BLaER1 (cell line): ENCODE measurements at regions not wholly inside any gene's neighbourhood (a gene's known extent, or its start where the extent isn't known, plus 50 kb on each side); places are given as distances from the start of the nearest gene placed in this dataset.

Source experiments
- H3K27ac ChIP-seq: shearing (Covaris generic); formaldehyde crosslinking; 2 replicates; pipeline ENCODE4 v1.8.1; 2022
- H3K27me3 ChIP-seq: shearing (Covaris generic); formaldehyde crosslinking; 2 replicates; pipeline ENCODE4 v1.8.1; 2022
- H3K36me3 ChIP-seq: shearing (Covaris generic); formaldehyde crosslinking; 2 replicates; pipeline ENCODE4 v1.8.1; 2022
- H3K4me1 ChIP-seq: shearing (Covaris generic); formaldehyde crosslinking; 2 replicates; pipeline ENCODE4 v1.8.1; 2022
- H3K4me2 ChIP-seq: shearing (Covaris generic); formaldehyde crosslinking; 2 replicates; pipeline ENCODE4 v1.8.1; 2022
- H3K4me3 ChIP-seq: shearing (Covaris generic); formaldehyde crosslinking; 2 replicates; pipeline ENCODE4 v1.8.1; 2022
- H3K9ac ChIP-seq: shearing (Covaris generic); formaldehyde crosslinking; 2 replicates; pipeline ENCODE4 v1.8.1; 2022
- H3K9me3 ChIP-seq: shearing (Covaris generic); formaldehyde crosslinking; 2 replicates; pipeline ENCODE4 v1.8.1; 2022
- H4K20me1 ChIP-seq: shearing (Covaris generic); formaldehyde crosslinking; 2 replicates; pipeline ENCODE4 v1.8.1; 2022
- Cebpa-rat ChIP-seq: shearing (Covaris generic); IDR thresholded peaks from 2 replicates; pipeline ENCODE4 v1.8.1; 2022

DNA sequence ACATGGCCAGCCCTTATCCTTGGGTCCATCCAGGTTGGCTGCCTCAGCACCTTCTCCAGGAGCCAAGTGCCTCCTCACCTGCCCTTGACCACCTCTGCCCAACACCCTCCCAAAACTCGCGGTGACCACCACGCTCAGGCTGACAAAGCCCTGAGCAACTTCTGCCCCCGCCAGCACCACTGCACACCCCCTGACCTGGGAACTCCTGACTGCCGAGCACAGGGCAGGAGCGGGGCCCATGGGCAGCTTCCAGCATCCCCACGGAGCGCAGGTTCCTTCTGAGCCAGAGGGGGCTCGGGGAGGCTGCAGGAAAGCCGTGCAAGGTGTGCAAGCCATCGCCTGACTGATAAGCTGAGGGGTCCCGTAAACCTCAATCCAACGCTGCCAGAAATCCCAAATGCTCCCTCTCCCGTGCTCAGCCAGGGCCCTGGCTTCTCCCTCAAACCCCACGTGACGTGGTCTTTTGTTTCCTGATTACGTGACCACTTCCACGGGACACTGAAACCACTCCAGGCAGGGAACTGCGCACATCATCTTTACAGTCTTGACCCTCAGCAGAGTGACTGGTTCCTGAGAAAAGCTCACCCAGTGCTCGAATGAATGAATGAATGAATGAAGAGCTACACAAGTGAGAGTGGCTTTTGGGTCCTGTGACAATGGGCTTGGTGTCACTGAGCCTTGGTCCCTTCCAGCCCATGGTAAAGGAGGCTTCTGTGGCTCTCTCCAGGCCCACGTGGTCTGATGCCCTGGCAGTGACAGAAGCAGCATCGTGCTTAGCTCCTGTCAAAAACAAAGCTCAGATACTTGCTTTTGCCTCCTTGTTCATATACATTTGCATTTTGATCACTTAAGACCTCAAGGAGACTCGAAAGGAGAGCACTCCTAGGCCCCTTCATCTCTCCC, 249.8 kb upstream of the PPP2R2D start:
- peak overlapping the region; percentile 71 for H3K4me2 ChIP-seq

DNA sequence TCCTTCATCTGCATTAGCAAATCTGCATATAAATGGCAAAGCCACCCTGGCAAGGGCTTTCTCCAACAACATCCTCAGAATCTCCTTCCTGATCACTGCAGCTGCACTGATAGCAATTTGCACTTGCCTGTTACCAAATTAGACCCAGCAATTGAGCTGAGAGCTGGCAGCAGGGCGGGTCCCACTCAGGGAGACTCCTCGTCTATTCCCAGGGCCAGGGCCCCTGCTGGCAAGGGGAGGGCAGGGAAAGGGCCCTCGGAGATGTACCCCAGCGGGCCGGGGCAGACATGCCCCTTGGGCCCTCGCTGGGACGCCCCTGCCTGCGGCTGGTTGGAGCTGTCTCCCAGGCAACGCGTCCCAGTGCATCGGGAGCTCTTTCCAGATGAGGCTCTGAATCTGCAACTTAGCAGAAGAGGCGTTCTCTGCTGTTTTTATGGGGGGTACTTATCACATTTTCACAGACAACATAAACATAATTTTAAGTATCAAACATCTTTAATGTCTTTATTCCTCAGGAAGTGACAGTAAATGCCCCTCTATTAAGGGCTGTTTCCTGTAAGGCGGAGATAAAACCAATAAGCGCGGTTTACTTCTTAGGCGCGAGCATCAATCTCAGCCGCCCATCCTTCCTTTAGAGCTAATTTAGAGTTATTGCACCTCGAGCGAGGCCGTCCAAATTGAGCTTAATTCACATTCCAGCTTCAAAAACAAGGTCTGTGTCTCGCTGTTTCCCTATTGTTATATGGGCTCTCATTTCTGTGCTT, 249.0 kb upstream of the PPP2R2D start:
- no peak overlapping the region for H3K27ac ChIP-seq
- H3K4me2 ChIP-seq = peak overlapping the region; percentile 71
- no peaks in the 10 kb centered on the region for H3K36me3 ChIP-seq
- H3K4me1 ChIP-seq = peaks cover 29% of the 10 kb centered on the region
- peaks cover 6% of the 10 kb centered on the region; the same call in 1 of the 2 replicates for H3K27me3 ChIP-seq
- no peaks in the 10 kb centered on the region for H4K20me1 ChIP-seq
- no peak for TF ChIP-seq Cebpa-rat
- no peak overlapping the region for H3K4me3 ChIP-seq
- no peak overlapping the region for H3K9ac ChIP-seq
- H3K9me3 ChIP-seq = no peaks in the 10 kb centered on the region

More for the DNA sequence above, 249.8 kb upstream of the PPP2R2D start:
- TF ChIP-seq Cebpa-rat = no peak
- H3K4me1 ChIP-seq = peaks cover 29% of the 10 kb centered on the region
- H3K4me3 ChIP-seq = no peak overlapping the region
- no peaks in the 10 kb centered on the region for H3K9me3 ChIP-seq
- H3K27ac ChIP-seq = no peak overlapping the region
- no peaks in the 10 kb centered on the region for H4K20me1 ChIP-seq
- no peak overlapping the region for H3K9ac ChIP-seq
- H3K27me3 ChIP-seq = peaks cover 6% of the 10 kb centered on the region; the same call in 1 of the 2 replicates
- no peaks in the 10 kb centered on the region for H3K36me3 ChIP-seq

DNA sequence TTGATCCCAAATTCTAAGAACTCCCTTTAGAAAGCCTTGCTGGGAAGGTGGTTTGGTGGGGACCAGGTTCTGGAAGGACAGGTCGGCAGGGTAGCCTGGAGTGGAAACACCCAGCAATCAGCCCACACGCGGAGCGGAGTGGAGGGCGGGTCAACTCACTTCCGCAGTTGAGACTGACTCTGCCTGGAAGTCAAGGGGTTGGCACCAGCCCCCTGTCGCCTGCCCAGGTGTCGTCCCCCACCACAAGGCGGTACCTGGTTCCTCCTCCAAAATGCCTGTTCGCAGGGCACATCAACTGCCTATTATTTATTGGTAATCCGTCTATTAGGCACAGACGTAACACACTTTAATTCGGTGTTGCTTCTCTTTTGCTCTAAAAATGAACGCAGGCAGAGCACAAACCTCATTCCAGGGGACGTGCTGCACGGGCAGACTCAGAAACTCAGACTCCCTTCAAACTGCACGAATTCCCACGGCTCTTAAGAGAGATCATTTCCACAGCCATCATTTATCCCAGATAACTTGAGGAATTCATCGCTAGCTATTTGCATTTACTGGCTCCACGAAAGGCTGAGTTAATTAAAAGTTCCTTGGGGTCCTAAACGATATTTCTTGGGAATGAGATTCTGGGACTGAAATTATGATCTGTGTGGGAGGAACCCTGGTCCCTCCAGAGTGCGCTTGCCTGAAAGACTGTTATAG, 248.2 kb upstream of the PPP2R2D start:
- H3K4me3 ChIP-seq = no peak overlapping the region
- H3K27ac ChIP-seq = no peak overlapping the region
- no peaks in the 10 kb centered on the region for H4K20me1 ChIP-seq
- H3K36me3 ChIP-seq = no peaks in the 10 kb centered on the region
- H3K9ac ChIP-seq = no peak overlapping the region
- peaks cover 29% of the 10 kb centered on the region for H3K4me1 ChIP-seq
- H3K9me3 ChIP-seq = no peaks in the 10 kb centered on the region
- TF ChIP-seq Cebpa-rat = no peak
- H3K27me3 ChIP-seq = peaks cover 6% of the 10 kb centered on the region; the same call in 1 of the 2 replicates
- H3K4me2 ChIP-seq = peak overlapping the region; percentile 71

DNA sequence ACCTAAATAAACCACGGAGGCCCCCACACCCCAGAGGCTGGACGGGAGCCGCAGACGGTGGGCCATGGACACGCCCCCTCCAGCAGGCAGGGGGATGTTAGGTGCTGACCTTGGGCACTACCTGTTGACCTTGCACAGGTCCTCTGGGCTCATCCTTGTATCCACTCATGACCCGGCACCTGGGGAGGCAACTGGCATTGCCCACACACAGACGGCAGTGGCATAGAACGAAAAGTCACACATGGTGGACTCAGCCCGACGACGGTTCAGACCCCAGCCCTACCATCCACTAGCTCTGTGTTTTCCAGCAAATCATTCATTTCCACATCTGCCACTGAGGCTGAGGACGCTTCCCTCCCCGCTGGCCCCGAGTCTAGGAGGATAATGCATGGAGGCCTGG, 247.7 kb upstream of the PPP2R2D start:
- no peaks in the 10 kb centered on the region for H3K9me3 ChIP-seq
- H3K36me3 ChIP-seq = no peaks in the 10 kb centered on the region
- H3K27me3 ChIP-seq = peaks cover 6% of the 10 kb centered on the region; the same call in 1 of the 2 replicates
- no peak for TF ChIP-seq Cebpa-rat
- peaks cover 29% of the 10 kb centered on the region for H3K4me1 ChIP-seq
- peak overlapping the region; percentile 71; the same call in 1 of the 2 replicates for H3K4me2 ChIP-seq
- no peak overlapping the region for H3K27ac ChIP-seq
- H3K9ac ChIP-seq = no peak overlapping the region
- H4K20me1 ChIP-seq = no peaks in the 10 kb centered on the region
- no peak overlapping the region for H3K4me3 ChIP-seq

DNA sequence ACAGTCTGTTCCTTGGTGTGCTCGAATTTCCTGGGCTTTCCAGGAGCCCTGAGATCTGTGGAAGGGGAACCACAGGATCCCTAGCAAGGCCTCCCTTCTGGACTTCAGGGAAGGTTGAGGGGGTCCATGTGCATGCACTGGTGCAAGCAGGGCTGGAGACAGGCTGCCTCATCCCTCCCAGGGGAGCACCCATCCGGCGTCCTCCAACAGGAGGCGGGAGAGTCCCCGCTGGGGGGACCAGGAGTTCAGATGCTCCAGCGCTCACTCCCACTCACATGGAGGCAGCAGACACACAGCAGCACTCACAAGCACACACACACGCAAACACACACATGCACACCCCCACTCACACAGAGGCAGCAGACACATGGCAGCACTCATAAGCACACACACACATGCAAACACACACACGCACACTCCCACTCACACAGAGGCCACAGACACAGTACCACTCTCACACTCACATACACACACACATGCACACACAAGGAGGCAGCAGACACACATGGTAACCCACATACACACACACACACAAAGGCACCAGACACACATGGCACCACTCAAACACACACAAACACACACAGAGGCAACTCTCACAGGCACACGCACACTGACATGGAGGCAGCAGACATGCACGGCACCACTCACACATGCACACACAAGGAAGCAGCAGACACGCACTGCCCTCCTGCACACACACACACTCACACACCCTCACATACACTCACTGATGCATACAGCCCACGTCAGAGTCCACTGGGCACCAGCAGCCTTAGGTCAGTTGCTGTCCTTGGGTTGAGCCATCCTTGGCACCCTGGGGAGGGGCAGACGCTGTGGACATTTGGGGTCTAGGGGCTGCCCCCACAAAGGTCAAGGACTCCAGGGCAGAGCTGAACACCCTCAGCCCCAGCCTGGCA, 247.0 kb upstream of the PPP2R2D start:
- Histone ChIP-seq H3K27ac (no peak overlapping the region), H3K4me2 (no peak overlapping the region), H3K9ac (no peak overlapping the region)

DNA sequence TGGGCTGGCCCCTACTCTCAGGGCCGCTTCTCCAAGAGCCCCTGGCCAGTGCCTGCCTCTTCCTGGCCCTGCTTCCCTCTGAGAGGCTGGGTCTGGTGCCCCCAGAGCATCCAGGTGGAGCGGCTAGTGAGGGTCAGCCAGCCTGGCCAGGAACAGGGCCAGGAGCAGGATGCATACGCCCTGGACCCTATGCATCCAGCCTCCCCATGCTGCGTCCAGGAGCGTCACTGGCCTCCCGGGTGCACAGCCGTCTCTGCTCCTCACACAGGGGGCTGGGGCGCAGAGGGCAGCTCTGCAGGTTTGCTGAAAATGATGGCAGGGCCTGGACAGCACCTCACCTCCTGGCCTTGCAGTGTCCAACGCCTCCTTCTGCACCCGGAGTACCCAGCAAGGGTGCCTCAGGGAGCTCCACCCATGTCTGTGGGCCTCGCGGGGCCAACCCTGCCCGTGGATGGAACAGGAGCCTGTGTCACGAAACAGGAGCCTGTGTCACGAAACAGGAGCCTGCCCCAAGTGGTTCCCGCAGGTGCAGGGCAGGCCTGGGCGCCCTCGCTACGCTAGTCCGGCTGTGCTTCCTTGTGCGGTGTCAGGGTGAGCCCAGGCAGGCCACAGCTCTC, 246.2 kb upstream of the PPP2R2D start:
- Histone ChIP-seq H3K4me1 (peaks cover 29% of the 10 kb centered on the region), H3K4me3 (no peak overlapping the region), H4K20me1 (no peaks in the 10 kb centered on the region), H3K27ac (no peak overlapping the region), H3K9me3 (no peaks in the 10 kb centered on the region), H3K4me2 (no peak overlapping the region), H3K36me3 (no peaks in the 10 kb centered on the region), H3K27me3 (peaks cover 6% of the 10 kb centered on the region; the same call in 1 of the 2 replicates), H3K9ac (no peak overlapping the region)
- no peak for TF ChIP-seq Cebpa-rat

More for the DNA sequence above, 247.0 kb upstream of the PPP2R2D start:
- H3K9me3 ChIP-seq = no peaks in the 10 kb centered on the region
- no peak for TF ChIP-seq Cebpa-rat
- H3K27me3 ChIP-seq = peaks cover 6% of the 10 kb centered on the region; the same call in 1 of the 2 replicates
- peaks cover 29% of the 10 kb centered on the region for H3K4me1 ChIP-seq
- H3K4me3 ChIP-seq = no peak overlapping the region
- H4K20me1 ChIP-seq = no peaks in the 10 kb centered on the region
- H3K36me3 ChIP-seq = no peaks in the 10 kb centered on the region

DNA sequence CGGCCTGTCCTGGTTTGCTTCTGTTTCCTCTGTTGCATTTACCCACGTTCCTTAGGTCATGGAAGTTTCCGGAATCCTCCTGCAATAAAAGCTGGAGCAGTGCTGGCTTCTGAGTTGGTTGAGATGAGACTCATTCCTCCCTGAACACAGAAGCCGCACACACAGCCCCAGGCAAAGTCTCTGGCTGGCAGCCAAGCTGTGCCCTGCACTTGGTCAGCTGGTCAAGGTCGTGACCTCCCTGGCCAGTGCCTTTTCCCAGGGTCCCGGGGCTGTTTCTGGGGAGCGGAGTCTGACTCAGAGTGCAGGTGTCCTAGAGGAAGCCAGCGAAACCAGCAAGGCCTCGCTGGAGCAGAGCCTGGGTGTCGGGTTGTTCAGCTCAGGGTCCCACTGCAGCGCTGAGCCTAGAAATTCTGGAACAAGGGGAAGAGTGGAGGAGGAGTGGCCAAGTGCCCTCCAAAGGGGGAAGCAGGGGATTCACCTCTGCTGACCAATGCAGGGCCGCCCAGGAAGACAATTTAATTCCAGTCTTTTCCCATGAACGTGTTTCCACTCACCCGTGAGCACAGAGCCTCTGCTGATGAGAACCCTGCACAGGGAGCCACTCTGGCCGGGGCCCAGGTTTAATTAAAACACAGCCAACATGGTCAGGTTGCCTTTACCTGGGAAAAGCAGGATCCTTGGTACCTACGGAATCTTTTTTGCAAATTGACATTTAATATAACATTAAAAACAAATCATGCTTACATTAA, 245.5 kb upstream of the PPP2R2D start:
- H4K20me1 ChIP-seq = no peaks in the 10 kb centered on the region
- no peaks in the 10 kb centered on the region for H3K36me3 ChIP-seq
- H3K4me3 ChIP-seq = no peak overlapping the region
- H3K9ac ChIP-seq = no peak overlapping the region
- peaks cover 29% of the 10 kb centered on the region for H3K4me1 ChIP-seq
- peaks cover 6% of the 10 kb centered on the region; the same call in 1 of the 2 replicates for H3K27me3 ChIP-seq
- no peak overlapping the region for H3K27ac ChIP-seq
- no peak for TF ChIP-seq Cebpa-rat
- H3K9me3 ChIP-seq = 0 out of 2 replicates have a peak, but pooled peaks cover under 1% of the 10 kb centered on the region
- no peak overlapping the region for H3K4me2 ChIP-seq

DNA sequence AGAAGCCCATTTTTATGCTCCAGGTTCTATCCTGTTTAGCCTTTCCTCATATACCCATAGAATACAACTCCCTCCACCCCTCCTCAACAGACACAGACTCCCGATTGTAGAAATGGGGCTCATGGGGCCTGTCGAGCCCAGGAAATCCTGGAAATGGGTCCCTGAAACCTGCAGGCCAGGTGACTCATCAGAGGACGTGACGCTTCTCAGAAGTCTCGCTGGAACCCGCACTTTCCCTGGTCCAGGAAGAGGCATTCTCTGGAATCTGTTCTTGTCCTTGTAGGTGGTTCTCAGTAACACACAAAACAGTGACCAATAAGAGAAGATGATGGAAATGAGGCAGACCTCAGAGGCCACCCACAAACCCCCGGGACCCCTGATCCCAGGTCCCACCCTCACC, 244.8 kb upstream of the PPP2R2D start:
- H4K20me1 ChIP-seq = no peaks in the 10 kb centered on the region
- no peak overlapping the region for H3K9ac ChIP-seq
- H3K4me1 ChIP-seq = peaks cover 28% of the 10 kb centered on the region
- H3K9me3 ChIP-seq = 0 out of 2 replicates have a peak, but pooled peaks cover 7% of the 10 kb centered on the region
- H3K36me3 ChIP-seq = no peaks in the 10 kb centered on the region
- H3K27ac ChIP-seq = no peak overlapping the region
- H3K4me3 ChIP-seq = no peak overlapping the region
- no peak overlapping the region for H3K4me2 ChIP-seq
- H3K27me3 ChIP-seq = peaks cover 6% of the 10 kb centered on the region; the same call in 1 of the 2 replicates
- no peak for TF ChIP-seq Cebpa-rat
